ENCODE measurements at regions not wholly inside any gene's neighbourhood (a gene's known extent, or its start where the extent isn't known, plus 50 kb on each side); places are given as distances from the start of the nearest gene placed in this dataset.

DNA sequence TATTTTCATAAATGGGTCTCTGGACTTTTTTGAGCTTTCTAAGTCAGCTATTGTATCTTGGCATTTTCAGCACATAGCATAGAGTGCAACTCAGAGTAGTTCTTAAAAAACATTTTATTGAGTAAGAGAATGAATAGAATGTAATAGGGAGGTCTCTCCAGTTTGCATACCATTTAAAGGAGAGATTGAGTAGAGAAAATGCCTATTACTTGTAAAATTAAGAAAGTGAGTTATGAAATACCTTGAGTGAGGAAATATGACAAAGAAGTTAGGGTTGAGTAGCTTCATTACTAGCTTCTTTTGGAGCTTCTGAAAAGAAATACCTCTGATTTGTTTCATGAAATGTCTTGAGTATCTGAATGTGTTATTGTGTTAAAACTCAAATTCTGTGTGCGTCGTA is 140.0 kb downstream of the AASDHPPT start:
- no peak for DNase-seq

- no peak for DNase-seq
Observed at GRCh38 chr11:106218106-106218505, 140.6 kb downstream of the AASDHPPT start.

DNA sequence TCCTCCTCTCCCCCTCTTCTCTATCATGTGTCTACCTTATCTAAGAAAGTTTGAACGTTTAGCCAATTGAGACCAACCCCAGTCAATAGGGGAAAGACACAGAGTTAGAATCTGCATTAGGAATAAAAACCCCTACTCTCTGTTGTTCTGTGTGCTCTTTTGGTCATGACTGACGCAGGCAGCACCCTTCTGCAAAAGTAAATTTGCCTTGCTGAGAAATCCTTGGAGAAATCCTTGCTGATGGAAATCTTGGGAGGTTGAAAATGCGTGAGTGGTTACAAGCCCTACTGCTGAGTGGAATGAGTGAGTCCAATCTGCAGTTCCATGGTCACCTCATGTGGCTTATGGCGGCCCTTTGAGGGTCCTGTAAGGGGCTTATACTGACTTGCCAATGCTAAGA is 145.2 kb downstream of the AASDHPPT start:
- DNase-seq, result no peak

- DNase-seq, result no peak
Observed at GRCh38 chr11:106224172-106224571, 146.7 kb downstream of the AASDHPPT start.

DNA sequence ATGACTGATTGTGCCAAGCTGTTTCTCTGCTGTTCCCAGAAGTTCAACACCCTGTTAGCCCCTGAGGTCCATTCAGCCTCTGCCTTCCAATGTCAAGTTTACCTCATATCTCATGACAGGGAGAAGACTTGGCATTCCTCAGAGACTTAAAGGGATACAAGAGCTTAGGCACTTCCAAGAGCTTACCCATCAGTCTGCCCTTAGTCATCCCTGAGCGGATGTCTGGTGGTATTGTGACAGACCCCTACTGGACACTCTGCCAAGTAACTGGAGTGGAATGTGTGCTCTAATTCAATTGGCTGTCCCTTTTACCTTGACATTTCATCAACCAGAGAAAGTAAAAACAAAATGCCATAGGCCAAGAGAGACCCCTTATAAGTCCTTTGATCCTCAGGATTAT is 151.5 kb downstream of the AASDHPPT start:
- DNase-seq, result no peak

DNA sequence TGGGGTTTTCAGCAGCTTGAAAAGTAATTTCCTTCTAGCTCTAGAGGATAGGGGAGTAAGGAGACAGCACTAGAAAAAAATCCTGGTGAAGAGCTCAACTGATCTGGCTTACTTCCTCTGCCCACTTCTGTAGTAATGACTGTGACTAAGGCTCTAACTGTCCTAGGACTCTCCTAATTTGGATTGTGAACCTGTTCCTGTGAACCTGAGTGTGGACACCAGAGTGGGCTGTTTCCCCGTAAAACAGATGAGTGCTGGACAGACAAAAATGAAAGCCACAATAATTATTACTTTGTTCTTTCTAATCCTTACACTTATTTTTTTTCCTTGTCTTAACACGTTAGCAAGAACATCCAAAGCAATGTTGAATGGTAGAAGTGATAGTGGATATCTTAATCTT is 154.1 kb downstream of the AASDHPPT start:
- DNase-seq, result no peak

- no peak for DNase-seq
Observed at GRCh38 chr11:106233191-106233590, 155.7 kb downstream of the AASDHPPT start.

DNA sequence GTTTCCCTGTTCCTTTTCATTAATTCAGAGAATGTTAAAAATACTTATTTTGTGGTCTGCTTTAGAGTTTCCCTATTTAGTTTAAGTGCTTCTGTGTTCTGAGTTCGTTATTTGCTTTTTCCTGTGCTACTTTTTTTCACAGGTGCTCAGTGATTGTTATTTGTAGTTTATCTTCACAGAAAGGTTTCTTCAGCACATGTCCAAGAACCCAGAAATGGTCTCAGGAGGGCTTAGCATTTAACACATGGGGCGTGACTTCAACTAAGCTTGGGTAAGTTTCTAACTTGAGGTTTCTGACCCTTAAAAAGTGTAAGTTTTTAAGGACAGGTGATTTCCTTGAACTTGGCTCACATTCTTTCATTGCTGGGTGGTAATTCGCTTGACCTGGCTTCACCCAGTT is 157.3 kb downstream of the AASDHPPT start:
- no peak for DNase-seq

GRCh38 chr11:106236295-106236694 is 158.8 kb downstream of the AASDHPPT start:
- no peak for DNase-seq

GRCh38 chr11:106238704-106239360 is 161.4 kb downstream of the AASDHPPT start:
- no peak for DNase-seq

DNA sequence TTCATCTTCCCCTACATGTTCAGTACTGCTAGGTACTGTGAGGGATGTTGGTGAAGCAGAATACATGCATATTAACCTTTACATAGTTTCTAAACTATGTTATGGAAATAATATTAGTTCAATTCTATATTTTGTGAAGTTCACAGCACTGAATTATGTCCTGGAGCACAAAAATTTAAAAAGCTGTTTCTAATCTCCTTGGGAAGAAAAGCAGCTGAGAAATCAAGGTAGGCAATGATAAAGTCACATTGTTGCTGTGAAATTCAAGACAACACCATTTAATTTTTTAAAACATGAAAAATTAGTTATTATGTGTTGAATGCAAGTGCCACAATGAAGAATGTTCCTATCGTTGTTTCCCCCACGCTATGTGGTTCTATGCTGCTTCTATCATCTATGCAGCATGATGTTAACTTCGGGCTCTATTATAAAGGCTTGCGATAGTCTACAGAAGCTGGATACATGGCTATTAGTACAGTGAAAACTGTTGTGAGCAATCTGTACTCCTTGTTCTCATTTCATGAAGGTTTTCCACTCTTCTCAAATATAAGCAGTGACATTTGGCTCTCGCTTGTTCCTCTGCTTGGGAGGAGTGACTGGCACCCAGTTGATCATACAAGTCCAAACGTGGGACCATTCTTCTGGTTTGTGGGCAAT is 164.3 kb downstream of the AASDHPPT start:
- DNase-seq, result no peak

- DNase-seq, result no peak
Observed at GRCh38 chr11:106242718-106243415, 165.4 kb downstream of the AASDHPPT start.

GRCh38 chr11:106246495-106246894 is 169.0 kb downstream of the AASDHPPT start:
- no peak for DNase-seq

DNA sequence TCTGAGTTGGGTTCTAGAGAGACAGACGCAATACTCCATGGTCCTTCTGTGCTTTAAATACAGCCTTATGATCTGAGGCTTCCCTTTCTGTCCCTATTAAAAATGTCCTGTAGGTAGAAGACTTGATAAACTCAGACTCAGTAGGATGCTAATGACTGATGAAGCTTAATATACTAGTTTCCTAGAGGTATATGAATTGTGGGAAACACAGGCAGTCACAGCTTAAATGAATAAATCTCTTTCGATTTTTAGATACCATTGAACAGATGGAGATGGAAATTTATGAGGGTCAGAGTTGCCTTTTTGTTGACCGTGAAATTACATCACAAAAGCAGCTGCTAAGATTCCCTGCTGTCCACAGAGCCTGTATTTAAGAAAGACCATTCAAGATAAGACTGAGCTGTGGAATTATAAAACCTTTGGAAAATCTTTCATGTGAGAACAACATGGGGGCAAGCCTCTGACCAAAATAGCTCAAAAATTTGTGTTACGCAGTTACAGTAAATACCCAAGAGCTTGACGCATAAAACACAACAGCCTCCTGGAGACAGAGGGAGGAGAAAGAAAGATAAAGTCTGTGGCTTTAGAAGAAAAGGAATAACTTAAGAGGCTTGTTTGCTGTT is 172.3 kb downstream of the AASDHPPT start:
- DNase-seq, result no peak

GRCh38 chr11:106262852-106263251 is 185.4 kb downstream of the AASDHPPT start:
- no peak for DNase-seq

GRCh38 chr11:106263527-106263926 is 186.1 kb downstream of the AASDHPPT start:
- no peak for DNase-seq

DNA sequence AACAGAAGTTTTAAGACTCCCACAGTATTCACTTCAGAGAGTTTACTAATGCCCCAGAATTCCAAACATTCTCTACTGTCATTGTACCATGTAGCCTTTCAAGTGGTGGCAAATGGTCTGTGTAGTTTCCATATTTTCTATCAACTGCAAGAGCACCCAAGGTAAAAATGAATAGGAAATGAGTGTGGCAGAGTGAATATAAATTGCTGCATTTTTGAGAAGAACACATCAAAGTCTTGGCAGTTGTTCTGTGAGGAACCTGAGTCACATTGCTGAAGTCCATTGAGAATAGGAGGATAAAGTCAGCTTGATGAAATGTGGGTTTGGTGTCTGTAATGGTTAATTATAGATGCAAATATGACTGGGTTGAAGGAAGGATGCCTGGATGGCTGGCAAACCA is 193.6 kb downstream of the AASDHPPT start:
- DNase-seq, result no peak

GRCh38 chr11:106271686-106272085 is 194.2 kb downstream of the AASDHPPT start:
- DNase-seq, result no peak

DNA sequence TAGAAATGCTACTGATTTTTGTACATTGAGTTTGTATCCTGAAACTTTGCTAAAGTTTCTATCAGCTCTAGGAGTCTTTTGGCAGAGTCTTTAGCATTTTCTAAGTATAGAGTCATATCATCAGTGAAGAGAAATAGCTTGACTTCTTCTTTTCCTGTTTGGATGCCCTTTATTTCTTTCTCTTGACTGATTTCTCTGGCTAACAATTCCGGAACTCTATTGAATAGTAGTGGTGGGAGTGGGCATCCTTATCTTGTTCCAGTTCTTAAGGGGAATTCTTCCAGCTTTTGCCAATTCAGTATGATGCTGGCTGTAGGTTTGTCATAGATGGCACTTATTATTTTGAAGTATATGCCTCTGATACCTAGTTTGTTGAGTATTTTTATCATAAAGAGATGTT is 197.7 kb downstream of the AASDHPPT start:
- DNase-seq, result no peak

DNA sequence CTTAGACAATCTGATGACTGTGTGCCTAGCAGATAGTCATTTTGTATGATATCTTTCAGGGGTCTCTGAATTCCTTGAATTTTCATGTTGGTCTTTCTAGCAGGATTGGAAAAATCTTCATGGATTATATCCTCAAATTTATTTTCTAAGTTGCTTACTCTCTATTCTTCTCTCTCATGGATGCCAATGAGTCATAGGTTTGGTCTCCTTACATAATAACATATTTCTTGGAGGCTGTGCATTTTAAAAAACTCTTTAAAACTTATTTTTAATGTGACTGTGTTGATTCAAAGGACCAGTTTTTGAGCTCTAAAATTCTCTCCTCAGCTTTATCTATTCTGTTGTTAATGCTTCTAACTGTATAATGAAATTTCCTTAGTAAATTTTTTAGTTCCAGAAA is 198.7 kb downstream of the AASDHPPT start:
- no peak for DNase-seq

GRCh38 chr11:106276859-106277436 is 199.5 kb downstream of the AASDHPPT start:
- no peak for DNase-seq

DNA sequence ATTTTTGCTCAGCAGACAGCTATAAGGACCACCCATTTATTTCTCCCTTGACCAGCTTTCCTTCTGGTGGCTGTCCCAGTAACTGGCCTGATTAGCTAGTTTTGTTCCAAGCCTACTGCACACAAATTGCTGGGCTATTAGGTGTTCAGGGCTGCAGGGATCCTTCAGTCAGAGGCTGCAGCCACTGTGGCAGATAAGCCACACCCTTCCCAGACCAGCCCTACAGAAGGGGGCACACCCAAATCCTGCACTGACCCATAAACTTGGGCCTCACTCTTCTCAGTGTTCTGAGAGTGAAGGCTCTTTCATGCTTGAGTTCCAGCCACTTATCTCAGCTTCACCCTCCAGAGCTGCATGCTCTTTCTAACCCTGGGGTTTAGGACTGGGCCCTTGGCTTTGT is 200.0 kb downstream of the AASDHPPT start:
- DNase-seq, result no peak

- DNase-seq, result no peak
Observed at GRCh38 chr11:106278391-106278790, 200.9 kb downstream of the AASDHPPT start.

DNA sequence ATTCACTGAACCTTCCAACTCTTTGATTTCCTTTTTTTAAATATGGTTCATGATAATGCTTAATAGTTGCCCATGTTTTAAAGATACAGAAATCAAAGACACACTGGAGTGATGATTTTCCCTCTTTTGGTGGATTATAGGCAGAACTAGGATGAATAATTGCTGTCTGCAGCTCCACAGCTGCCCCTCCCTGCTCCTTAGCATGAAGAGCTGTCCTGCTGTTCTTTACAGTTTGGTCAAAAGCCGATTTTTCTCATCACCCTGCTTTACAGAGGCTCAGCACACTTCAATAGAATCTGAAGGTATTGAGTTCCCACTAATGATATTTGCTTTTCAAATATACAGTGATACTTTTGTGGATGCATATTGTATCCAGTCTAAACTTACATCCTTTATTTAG is 202.6 kb downstream of the AASDHPPT start:
- no peak for DNase-seq
